GM21526 (cell line): ENCODE measurements at regions not wholly inside any gene's neighbourhood (a gene's known extent, or its start where the extent isn't known, plus 50 kb on each side); places are given as distances from the start of the nearest gene placed in this dataset.
"Not testable (repeated sequence)": the region's sequence is repeated elsewhere in the genome, so short reads cannot be mapped to it uniquely, and the experiment has no call there.

Source experiments
- ATAC-seq: cut with Tn5 transposase; IDR thresholded peaks from one replicate; pipeline ENCODE4 v1.9.1; 2021; ENCODE audit warnings: moderate library complexity; ENCODE audit not compliant: unreplicated experiment, low FRiP score

DNA sequence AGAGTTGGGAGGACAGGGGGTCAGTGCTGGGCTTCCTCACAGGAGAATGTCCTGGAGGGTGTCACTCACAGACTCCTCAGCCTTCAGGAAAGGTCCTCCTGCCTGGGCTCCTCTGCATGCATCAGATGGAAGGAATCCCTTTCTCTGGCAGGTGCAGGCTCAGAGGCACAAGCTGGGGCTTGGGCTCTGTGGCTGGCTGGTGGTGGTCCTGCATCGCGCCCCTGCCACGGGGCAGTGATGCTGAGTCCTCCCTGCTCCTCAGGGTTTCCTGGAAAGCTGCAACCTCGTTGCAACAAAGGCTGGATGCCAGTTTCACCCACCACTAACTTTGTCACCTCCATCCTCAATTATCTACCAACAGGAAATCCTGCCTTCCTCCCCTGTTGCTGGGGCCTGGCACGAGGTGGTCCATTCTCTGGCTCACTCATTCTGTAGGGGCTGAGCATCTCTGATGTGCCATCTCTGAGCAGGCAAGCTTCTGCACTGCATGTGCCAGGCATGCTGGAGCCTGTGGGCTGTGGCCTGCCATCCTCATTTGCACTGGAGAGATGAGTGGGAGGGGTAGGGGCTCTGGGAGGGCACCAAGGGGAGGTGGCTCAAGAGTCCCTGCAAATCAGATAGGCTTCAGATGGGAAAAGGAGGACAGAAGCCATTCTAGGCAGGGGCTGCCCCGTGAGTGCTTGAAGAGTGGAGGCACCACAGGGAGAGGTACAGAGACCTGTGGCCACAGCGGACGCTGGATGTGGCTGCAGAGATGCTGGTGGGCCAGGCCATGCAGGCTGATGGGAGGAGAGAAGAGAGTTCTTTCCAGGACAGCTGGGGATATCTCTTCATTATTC is 272.6 kb upstream of the HS6ST1 start:
- no peak for ATAC-seq

GRCh38 chr2:128591861-128592822 is 273.5 kb upstream of the HS6ST1 start:
- no peak for ATAC-seq

DNA sequence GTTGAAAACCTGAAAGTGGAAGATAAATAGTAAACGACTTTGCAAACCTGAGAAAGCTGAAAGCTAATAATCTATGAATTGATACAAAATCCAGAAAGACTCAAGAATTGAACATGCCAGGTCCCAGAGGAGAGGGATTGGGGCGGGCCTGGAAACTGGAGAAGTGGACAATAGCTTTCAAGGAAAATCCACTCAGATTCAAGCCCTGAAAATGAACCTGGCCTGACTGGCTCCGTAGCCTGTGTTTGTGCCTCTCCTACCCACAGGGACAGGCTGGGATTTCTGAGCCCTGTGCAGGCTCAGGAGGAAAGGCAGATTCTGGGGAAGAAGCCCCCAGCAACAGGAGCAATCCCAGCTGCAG is 274.8 kb upstream of the HS6ST1 start:
- no peak for ATAC-seq

GRCh38 chr2:128593879-128594650 is 275.4 kb upstream of the HS6ST1 start:
- ATAC-seq, result no peak

GRCh38 chr2:128594651-128594910 is 275.9 kb upstream of the HS6ST1 start:
- no peak for ATAC-seq

GRCh38 chr2:128594953-128595677 is 276.4 kb upstream of the HS6ST1 start:
- no peak for ATAC-seq

DNA sequence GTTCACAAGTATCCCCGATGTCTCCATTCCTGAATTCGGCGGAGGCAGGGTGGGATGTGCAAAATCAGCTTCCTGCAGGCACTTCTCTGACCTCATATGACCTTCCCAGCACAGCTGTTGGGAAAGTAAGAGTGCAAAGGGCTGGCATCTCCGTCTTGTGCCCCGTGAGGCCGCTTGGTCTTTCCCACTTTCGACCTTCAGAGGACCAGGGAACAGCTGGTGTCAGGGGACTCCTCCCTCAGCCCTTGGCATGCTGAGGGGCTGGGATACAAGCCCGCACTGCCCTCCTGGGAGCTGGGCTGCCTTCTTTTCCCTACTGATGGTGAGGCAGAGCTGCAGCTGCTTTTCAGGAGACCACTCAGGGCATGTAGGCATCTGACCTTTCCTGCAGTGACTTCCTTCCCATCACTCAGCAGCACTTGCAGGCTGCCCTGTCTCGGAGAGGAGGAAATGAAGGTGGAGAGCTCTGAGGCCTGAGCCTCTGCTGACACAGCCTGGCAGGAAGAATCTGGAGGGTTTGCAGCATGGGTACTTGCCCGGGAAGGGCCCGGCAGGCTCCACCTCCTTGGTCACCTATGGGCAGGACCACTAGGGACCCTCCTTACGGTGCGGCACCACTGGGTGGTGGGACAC is 277.2 kb upstream of the HS6ST1 start:
- no peak for ATAC-seq

- no peak for ATAC-seq
Observed at GRCh38 chr2:128596396-128597120, 277.9 kb upstream of the HS6ST1 start.

DNA sequence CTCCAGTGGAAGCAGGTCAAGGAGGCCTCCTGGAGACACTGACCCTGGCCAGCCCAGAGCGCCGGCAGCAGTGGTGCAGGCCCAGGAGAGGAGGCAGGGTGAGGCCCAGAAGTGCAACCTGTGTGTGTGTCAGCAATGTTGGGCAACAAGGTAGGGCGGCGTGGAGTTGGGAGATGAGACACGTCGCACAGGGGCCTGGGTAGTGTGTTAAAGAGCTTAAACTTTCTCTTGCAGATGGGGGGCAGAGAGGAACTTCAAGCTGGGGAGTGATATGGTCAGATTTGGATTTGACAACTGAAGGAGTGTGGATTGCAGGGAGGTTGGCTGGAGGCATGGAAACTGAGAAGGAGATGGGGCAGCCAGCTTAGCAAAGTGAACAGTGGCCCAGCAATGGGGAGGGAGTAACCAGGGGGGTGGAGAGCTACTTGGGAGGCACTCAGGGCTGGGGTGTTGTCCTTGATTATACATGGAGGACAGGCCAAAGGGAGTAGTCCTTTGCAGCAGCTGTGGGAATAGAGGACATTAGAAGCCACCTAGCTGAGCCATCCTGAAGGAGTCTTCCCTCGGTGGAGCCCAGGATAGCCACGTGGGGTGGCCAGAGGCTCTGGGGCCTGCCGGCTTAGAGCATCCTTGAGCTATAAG is 278.6 kb upstream of the HS6ST1 start:
- ATAC-seq, result no peak

- not testable (repeated sequence) for ATAC-seq
Observed at GRCh38 chr2:128598260-128598659, 279.6 kb upstream of the HS6ST1 start.

DNA sequence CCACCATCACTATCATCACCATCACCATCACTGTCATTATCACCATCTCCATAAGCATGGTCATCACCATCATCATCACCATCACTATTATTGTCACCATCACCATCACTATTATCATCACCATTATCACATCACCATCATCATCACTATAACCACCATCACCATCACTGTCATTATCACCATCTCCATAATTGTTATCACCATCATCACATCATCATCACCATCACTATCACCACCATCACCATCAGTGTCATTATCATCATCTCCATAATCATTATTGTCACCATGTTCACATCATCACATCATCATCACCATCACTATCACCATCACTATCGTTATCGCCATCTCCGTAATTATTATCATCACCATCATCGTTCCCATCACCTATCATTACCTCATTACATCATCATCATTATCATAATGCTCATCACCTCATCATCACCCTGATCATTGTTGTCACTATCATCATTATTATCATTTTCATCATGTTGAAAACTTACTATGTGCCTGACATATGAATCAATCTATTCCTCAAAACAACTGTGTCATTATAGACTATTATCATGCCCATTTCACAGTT is 280.3 kb upstream of the HS6ST1 start:
- ATAC-seq, result no peak

DNA sequence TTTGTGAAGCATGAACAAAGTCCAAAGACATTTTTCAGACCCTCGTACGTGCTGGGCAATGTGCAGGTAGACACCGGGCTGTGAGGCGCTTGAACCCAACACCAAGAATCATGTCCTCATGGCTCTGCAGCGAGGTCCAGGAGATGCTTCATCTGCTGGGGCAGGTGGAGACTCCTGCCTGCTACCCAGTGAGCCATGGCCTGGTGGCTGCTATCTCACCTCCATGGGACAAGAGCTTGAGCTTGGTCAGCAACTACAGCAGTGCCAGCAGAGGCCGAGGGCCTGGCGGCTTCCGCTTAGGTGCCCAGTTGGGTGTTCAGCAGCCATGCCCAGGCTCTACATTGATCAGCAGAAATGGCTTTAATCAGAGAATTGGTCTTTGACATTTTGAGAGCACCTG is 281.0 kb upstream of the HS6ST1 start:
- ATAC-seq, result no peak

DNA sequence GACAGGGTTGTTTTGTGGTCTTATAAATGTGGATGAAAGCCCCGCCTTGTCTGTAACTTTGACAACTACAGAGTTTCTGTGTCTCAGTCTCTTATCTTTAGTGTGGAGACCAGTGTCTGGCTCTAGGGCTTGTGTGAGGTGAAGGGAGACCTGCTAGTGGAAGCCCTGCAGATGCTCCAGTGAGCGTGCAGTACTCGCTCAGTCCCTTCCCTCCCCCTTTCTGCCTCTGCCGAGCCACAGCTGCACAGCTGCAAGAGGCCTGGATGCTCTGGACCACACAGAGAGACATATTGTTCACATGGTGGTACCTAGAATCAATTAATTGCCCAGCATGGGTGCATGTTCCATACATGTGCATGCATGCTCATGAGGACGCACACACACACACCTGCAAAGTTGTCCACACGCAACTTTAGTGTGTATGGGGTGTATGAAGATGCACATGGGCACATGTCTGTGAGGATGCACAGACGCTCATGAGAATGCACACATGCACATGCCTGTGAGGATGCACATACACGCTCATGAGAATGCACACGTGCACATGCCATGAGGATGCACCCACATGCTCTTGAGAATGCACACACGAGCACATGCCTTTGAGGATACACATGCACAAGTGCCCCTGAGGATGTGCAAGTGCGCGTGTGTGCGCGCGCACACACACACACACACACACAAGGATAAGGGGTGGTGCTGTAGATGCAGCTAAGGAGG is 282.1 kb upstream of the HS6ST1 start:
- no peak for ATAC-seq

- ATAC-seq, result no peak
Observed at GRCh38 chr2:128601298-128602037, 282.8 kb upstream of the HS6ST1 start.

DNA sequence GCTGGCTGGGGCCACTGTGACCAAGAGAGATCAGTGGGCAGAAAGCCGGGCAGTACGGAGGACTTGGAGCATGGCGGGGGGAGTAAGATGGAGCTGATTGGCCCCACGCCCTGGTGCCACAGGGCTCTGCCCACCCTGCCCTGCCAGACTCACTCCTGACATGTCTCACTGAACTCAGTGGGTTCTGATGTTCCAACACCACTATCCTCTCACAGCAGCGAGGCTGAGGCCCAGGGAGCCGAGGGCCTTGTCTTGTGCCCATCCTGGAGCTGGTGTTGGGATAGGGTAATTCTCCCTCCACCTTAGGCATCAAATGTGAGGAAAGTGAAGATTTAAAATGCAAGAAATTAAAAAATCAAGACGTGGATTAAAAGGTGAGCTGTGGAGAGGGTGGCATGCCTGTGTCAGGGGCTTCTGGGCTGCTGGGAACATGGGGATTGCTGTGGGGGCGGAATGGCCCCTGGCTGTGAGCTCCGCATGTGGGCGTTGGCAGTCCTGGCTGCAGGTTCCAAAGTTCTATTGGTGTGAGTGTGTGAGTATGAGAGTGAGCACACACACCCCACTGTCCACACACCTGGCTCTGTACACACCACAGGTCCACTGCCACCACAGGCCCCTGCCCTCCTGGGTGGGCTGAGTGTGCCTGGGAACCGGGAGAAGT is 283.5 kb upstream of the HS6ST1 start:
- no peak for ATAC-seq

DNA sequence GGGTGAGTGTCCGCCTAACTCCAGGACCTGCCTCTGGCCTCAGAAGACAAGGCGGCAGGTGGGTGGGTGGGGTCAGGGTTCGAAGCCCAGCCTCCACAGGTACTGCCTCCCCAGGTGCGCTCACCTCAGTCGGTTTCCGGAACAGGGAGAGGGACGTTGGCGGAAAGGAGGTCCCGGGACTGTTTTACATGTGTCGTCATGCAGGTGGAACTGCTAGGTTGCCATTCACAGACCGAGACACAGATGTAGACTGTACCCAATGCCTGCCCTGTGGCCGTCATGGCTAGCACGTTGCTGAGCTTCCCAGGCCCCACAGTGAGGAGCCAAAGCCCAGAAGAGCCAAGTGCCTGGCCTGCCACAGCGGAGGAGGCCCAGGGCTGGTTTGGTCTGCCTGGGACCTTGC is 284.0 kb upstream of the HS6ST1 start:
- no peak for ATAC-seq
